IPS DF 19.7 (cell line): ENCODE measurements at regions not wholly inside any gene's neighbourhood (a gene's known extent, or its start where the extent isn't known, plus 50 kb on each side); places are given as distances from the start of the nearest gene placed in this dataset.

ENCODE experiments used
- DNase-seq: peaks from one replicate; pipeline ENCODE4 v3.0.0-alpha.2; 2013; ENCODE audit warnings: low read depth, low spot score

DNA sequence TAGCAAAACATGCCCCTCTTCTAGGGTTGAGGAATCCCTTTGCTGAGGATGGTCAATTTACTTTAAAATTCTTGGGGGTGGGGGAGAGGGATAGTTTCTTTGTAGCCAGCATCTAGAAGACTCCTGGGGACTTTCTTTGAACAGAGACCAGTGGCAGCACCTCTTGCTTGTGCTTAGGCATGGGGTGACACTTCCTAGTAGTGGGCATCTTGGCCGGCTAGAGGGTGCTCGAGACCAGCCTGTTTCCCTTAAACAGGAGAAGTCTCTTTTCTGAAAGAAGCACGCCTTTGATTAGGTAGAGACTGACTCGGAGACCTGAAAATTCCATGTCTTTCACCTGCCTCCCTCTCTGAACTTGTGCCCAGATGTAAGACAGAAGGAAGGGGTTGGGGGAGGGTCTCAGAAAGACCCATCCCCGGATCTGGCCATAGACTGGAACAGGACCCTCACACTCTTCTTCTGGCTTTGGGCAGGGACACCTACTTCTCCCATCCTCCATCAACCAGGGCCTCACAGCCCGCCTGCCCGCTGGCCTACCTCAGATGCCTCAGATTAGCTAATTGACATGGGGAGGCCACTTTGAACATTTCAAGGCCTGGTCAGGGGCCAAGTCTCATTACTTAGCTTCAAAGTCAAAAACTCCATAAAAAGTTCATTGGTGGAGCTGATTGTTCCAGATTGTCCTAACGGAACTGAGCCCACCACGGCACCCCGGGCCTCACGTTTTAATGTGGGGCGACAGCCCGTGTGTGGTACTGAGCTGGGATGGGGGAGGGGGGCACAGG is 172.2 kb downstream of the CDC5L start:
- no peak for DNase-seq

DNA sequence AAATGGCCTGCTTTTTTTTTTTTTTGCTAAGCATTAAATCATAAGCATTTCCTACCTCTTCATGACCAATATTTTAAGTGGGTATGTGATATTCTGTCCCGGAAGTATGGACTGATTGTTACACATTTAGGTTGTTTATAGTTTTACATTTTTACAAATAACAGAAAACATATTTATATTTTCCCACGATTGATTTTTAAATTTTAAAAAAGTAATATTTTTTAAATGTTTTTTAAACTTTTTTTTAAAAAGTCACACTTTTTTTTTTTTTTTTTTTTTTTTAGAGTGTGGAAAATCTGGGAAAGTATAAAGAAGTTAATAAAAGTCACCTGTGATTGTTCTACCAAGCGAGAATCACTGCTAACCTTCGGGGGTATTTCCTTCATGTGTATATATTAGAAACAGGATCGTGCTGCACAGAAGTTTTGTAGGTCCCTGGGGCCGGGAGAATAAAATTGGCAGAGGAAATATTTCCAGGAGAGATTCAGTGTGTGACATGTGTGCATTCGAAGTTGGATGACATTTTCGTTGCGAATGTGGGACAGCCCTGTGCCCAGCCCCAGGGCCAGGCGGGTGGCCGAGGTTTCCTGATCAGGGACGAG is 173.1 kb downstream of the CDC5L start:
- DNase-seq = no peak

- no peak for DNase-seq
Measured at GRCh38 chr6:44561060-44561623, 173.6 kb downstream of the CDC5L start.

- DNase-seq = no peak
Measured at GRCh38 chr6:44561832-44562665, 174.5 kb downstream of the CDC5L start.

DNA sequence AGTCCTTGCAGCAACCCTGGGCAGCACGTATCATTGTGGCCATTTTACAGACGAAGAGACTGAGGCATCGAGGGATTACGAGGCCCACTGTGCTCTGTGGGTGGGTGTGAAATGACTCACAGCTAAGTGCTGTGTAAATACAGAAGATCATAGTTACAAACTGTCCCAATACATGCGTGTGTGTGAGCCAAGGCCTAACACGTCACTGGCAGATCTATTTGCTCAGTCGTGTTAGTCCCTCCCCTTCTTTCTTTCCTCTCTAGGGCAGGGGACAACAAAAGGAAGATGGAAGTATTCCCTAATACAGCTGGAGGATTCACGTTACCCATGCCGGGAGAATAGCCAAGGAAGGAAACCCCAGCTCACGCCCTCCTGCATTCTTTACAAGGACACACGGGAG is 175.9 kb downstream of the CDC5L start:
- DNase-seq = no peak

GRCh38 chr6:44564906-44565524 is 177.5 kb downstream of the CDC5L start:
- no peak for DNase-seq

DNA sequence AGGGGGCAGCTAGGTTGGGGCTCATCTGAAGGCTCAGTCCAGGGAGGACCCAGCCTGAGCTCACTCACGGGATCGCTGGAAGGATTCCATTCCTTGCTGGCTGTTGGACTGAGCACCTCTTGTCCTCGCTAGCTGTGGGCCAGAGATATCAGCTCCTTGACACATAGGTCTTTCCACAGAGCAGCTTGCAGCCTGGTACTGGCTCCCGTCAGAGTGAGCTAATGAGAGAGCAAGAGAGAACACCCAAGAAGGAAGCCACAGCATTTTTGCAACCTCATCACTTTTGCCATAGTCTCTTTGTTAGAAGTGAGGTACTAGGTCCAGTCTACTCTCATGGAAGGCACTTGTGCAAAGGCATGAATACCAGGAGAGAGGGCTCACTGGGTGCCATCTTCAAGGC is 179.9 kb downstream of the CDC5L start:
- no peak for DNase-seq

GRCh38 chr6:44569131-44569530 is 181.6 kb downstream of the CDC5L start:
- no peak for DNase-seq

DNA sequence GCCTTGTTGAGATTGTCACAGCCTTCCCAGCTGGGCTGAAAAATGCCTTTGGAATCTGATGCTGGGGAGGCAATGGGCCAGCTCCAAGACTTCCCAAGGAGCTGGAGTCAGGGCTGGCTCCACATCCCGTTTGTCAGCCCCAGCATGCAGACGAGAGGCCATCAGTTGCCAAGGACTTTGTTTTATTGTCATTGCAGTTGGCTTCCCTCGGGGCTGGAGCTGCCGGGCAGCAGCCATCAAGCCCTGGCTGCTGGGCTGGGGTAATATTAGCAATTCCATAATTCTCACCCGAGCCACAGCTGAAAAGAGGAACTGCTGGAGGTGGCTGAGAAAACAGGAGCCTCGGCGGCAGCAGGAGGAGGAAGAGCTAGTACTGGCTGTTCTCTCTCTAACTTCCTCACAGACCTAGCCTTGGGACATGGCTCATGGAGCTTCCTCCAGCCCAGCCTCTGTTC is 182.5 kb downstream of the CDC5L start:
- DNase-seq = no peak

DNA sequence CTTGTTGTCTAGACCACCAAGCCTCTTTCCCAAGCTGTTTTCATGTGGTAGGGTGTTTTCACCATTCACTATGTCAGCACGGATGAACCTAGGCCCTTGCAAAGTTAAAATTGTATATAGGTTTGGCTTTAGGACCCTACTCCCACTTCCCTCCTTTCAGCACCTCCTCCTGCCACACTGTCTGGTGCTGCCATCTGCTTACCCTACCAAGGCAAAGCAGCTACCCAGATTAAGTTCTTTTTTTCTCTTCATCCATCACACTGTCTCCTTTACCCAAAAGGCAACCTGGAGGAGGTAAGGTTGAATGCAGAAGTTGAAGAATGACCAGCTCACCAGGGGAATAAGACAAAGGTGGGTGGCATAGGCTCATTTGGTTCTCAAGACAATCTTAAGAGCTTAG is 184.0 kb downstream of the CDC5L start:
- no peak for DNase-seq

GRCh38 chr6:44572346-44572745 is 184.8 kb downstream of the CDC5L start:
- no peak for DNase-seq

GRCh38 chr6:44575644-44576043 is 188.1 kb downstream of the CDC5L start:
- DNase-seq = no peak

- no peak for DNase-seq
Measured at GRCh38 chr6:44576132-44576631, 188.7 kb downstream of the CDC5L start.

DNA sequence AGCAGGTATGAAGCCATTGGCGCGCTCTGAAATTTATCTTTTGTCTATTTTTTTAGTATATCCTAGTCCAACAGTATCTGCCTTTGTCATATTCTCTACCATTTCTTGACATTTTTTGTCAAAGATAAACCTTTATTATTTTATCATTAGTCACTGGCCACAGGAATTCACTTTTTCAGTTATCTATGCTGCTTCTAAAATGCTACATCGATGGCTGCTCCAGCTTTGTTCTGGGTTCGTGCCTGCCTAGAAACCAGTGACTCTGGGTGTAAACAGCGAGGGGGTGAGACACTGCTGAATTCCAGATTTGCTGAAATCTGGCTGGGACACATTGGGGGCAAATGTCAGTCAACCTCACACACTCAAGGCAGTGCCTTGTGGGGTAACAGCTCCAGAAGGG is 193.4 kb downstream of the CDC5L start:
- no peak for DNase-seq

DNA sequence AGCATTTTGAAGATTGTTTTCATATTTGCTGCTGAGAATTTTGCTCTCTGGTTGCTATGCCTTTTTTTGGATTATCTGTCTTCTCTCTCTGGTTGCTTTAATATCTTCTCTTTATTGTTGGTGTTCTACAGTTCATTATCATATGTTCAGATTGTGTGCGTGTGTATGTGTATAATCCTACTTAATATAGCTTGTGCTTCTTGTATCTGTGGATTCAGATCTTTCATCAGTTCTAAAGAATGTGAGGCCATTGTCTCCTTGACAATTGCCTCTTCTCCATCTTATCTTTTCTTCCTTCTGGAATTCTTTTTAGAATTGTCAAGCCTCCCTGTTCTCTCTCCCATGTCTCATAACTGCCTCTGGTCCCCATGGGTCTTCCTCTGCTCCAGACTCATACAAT is 195.4 kb downstream of the CDC5L start:
- DNase-seq = no peak

DNA sequence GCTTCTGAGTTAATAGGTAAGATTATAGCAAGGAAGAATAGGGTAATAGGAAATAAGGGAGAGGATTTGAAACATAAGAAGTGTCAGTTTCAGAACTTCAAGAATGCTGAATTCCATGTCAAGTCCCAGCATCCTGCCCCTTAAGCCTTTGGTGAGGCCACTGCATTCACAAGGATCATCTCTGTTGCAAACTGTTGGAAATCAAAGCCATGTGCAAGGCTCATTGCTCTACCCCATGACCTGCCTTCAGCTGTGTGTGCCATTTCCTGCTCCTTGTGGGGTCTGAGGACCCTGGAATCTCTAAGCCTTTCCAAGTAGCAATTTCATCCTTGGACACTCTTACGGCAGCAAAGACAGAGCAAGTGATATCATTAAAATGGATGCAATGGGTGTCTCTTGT is 203.0 kb downstream of the CDC5L start:
- DNase-seq = no peak

GRCh38 chr6:44593539-44593944 is 206.0 kb downstream of the CDC5L start:
- DNase-seq = peak; percentile 86

DNA sequence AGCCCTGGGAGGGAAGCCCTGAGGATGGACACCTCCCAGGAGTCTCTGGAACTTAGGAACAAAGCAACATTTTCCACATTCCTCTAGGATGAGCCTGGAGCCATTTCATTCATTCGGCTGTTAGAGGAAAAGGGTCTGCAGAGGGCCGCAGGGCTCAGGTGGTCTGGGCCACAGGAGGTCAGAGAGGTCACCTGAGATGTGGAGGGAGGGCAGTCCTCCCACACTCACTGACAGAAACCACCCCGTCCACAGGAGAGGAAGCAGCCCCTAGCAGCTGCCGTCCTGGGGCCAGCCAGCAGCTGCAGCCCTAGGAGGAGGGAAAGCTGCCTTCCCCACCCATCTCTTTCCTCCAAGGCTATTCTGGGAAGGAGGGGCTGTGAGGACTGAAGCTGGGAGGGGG is 207.0 kb downstream of the CDC5L start:
- DNase-seq = peak; percentile 17

GRCh38 chr6:44598679-44599078 is 211.2 kb downstream of the CDC5L start:
- DNase-seq = no peak

- no peak for DNase-seq
Measured at GRCh38 chr6:44599672-44600071, 212.2 kb downstream of the CDC5L start.

- DNase-seq = no peak
Measured at GRCh38 chr6:44603044-44603686, 215.7 kb downstream of the CDC5L start.
